ENCODE measurements at regions not wholly inside any gene's neighbourhood (a gene's known extent, or its start where the extent isn't known, plus 50 kb on each side); places are given as distances from the start of the nearest gene placed in this dataset.
"Not testable (repeated sequence)": the region's sequence is repeated elsewhere in the genome, so short reads cannot be mapped to it uniquely, and the experiment has no call there.

- Histone ChIP-seq H3K4me3 (ENCODE audit: low read depth in 2 of 2, low read length in 1 of 2) (no peak overlapping the region), H3K79me2 (ENCODE audit: insufficient read depth) (no peaks in the 10 kb centered on the region), H3K4me1 (ENCODE audit: control insufficient read depth in 1 of 2, insufficient read depth in 2 of 2, low read depth in 1 of 2, low read length in 1 of 2) (no peaks in the 10 kb centered on the region), H2AFZ (ENCODE audit: low read depth) (no peak overlapping the region), H3K9me2 (no peaks in the 10 kb centered on the region), H4K20me1 (ENCODE audit: insufficient read depth) (no peaks in the 10 kb centered on the region), H3K4me2 (no peak overlapping the region), H3K9me3 (no peaks in the 10 kb centered on the region), H3K27me3 (ENCODE audit: insufficient read depth) (no peaks in the 10 kb centered on the region), H3K27ac (ENCODE audit: low read depth in 2 of 2, low read length in 1 of 2) (no peak overlapping the region), H3F3A (replicated peaks; ENCODE audit: insufficient read depth) (no peaks in the 10 kb centered on the region), H3K9ac (no peak overlapping the region), H3K36me3 (replicated peaks in 1 of 2; ENCODE audit: control insufficient read depth in 1 of 2, insufficient read depth in 2 of 2, low read length in 1 of 2) (no peaks in the 10 kb centered on the region)
- WGBS (ENCODE audit: low lambda C conversion rate), result 0% methylated on average over 3 of the region's 3 CpGs
- ChIA-PET POLR2A (no interaction called here), CTCF (no interaction called here)
- no peak for DNase-seq
- no peak for TF ChIP-seq CHD2 (IDR thresholded peaks at IDR 0.05; ENCODE audit: low read length, partially characterized antibody)
- no peak for TF ChIP-seq TCF12 (IDR thresholded peaks at IDR 0.05)
- no peak for TF ChIP-seq EZH2phosphoT487 (IDR thresholded peaks at IDR 0.05; ENCODE audit: borderline replicate concordance, low read depth)
- TF ChIP-seq RFX5 (IDR thresholded peaks at IDR 0.05; ENCODE audit: low read length), result no peak
These were observed 111.7 kb downstream of the PABPC4L start for GRCh38 chr4:134089885-134090284.

GRCh38 chr4:134085496-134085895, 116.1 kb downstream of the PABPC4L start:
- H3K4me1 ChIP-seq (ENCODE audit: control insufficient read depth in 1 of 2, insufficient read depth in 2 of 2, low read depth in 1 of 2, low read length in 1 of 2), result no peaks in the 10 kb centered on the region
- ChIA-PET POLR2A (no interaction called here), CTCF (no interaction called here)
- TF ChIP-seq NFIC (IDR thresholded peaks at IDR 0.05; ENCODE audit: borderline replicate concordance) (no peak), POLR2AphosphoS5 (IDR thresholded peaks at IDR 0.05; ENCODE audit: low read depth, low read length) (no peak), USF2 (IDR thresholded peaks at IDR 0.05; ENCODE audit: borderline replicate concordance, low read depth, low read length) (no peak)
- 15% methylated on average over 2 of the region's 2 CpGs for WGBS (ENCODE audit: low lambda C conversion rate)
- no peaks in the 10 kb centered on the region for H3K9me3 ChIP-seq
- no peaks in the 10 kb centered on the region for H3K9me2 ChIP-seq
- H3K79me2 ChIP-seq (ENCODE audit: insufficient read depth), result no peaks in the 10 kb centered on the region
- H3K9ac ChIP-seq, result no peak overlapping the region
- no peak overlapping the region for H3K4me2 ChIP-seq
- no peak overlapping the region for H3K4me3 ChIP-seq (ENCODE audit: low read depth in 2 of 2, low read length in 1 of 2)
- no peak overlapping the region for H2AFZ ChIP-seq (ENCODE audit: low read depth)
- H3K36me3 ChIP-seq (replicated peaks in 1 of 2; ENCODE audit: control insufficient read depth in 1 of 2, insufficient read depth in 2 of 2, low read length in 1 of 2), result no peaks in the 10 kb centered on the region
- no peaks in the 10 kb centered on the region for H4K20me1 ChIP-seq (ENCODE audit: insufficient read depth)
- no peaks in the 10 kb centered on the region for H3F3A ChIP-seq (replicated peaks; ENCODE audit: insufficient read depth)
- no peak overlapping the region for H3K27ac ChIP-seq (ENCODE audit: low read depth in 2 of 2, low read length in 1 of 2)
- DNase-seq, result no peak
- H3K27me3 ChIP-seq (ENCODE audit: insufficient read depth), result no peaks in the 10 kb centered on the region

GRCh38 chr4:134079085-134079484, 122.5 kb downstream of the PABPC4L start:
- H3F3A ChIP-seq (replicated peaks; ENCODE audit: insufficient read depth); H3K9me3 ChIP-seq; H3K9ac ChIP-seq; H3K4me2 ChIP-seq; H4K20me1 ChIP-seq (ENCODE audit: insufficient read depth); H3K4me1 ChIP-seq (ENCODE audit: control insufficient read depth in 1 of 2, insufficient read depth in 2 of 2, low read depth in 1 of 2, low read length in 1 of 2); H3K4me3 ChIP-seq (ENCODE audit: low read depth in 2 of 2, low read length in 1 of 2); H2AFZ ChIP-seq (ENCODE audit: low read depth); H3K27ac ChIP-seq (ENCODE audit: low read depth in 2 of 2, low read length in 1 of 2); H3K9me2 ChIP-seq; CTCF ChIA-PET; H3K27me3 ChIP-seq (ENCODE audit: insufficient read depth); POLR2A ChIA-PET; H3K36me3 ChIP-seq (replicated peaks in 1 of 2; ENCODE audit: control insufficient read depth in 1 of 2, insufficient read depth in 2 of 2, low read length in 1 of 2); DNase-seq; H3K79me2 ChIP-seq (ENCODE audit: insufficient read depth): not testable (repeated sequence)
- WGBS (ENCODE audit: low lambda C conversion rate), result 53% methylated on average over 8 of the region's 15 CpGs
